ENCODE measurements at regions not wholly inside any gene's neighbourhood (a gene's known extent, or its start where the extent isn't known, plus 50 kb on each side); places are given as distances from the start of the nearest gene placed in this dataset.

- TF ChIP-seq ZFP3 (CRISPR knock-in tag; IDR thresholded peaks at IDR 0.05) (no peak), POU6F1 (CRISPR knock-in tag; IDR thresholded peaks at IDR 0.05; ENCODE audit: borderline replicate concordance, low read depth) (no peak), PPARA (CRISPR knock-in tag; IDR thresholded peaks at IDR 0.05; ENCODE audit: borderline replicate concordance) (no peak), ARNTL (CRISPR knock-in tag; IDR thresholded peaks at IDR 0.05; ENCODE audit: borderline replicate concordance, low read depth) (no peak), ZNF70 (CRISPR knock-in tag; IDR thresholded peaks at IDR 0.05) (no peak), ZNF8 (CRISPR knock-in tag; IDR thresholded peaks at IDR 0.05) (no peak), ZC3H10 (CRISPR knock-in tag; IDR thresholded peaks at IDR 0.05) (no peak), TOX (CRISPR knock-in tag; IDR thresholded peaks at IDR 0.05; ENCODE audit: borderline replicate concordance) (no peak), CSDC2 (CRISPR knock-in tag; IDR thresholded peaks at IDR 0.05) (no peak), CREB5 (CRISPR knock-in tag; IDR thresholded peaks at IDR 0.05; ENCODE audit: low read depth) (no peak), SNAI2 (CRISPR knock-in tag; IDR thresholded peaks at IDR 0.05) (no peak), BACH2 (CRISPR knock-in tag; IDR thresholded peaks at IDR 0.05; ENCODE audit: borderline replicate concordance) (no peak), ZFP30 (CRISPR knock-in tag; IDR thresholded peaks at IDR 0.05) (no peak)
- ATAC-seq = no peak
These were observed 345.9 kb upstream of the NUDT12 start for GRCh38 chr5:103908336-103909080.

- ATAC-seq = no peak
- TF ChIP-seq BACH2 (CRISPR knock-in tag; IDR thresholded peaks at IDR 0.05; ENCODE audit: borderline replicate concordance) (no peak), TSHZ2 (CRISPR knock-in tag; IDR thresholded peaks at IDR 0.05) (no peak), OSR1 (CRISPR knock-in tag; IDR thresholded peaks at IDR 0.05) (no peak), PATZ1 (CRISPR knock-in tag; IDR thresholded peaks at IDR 0.05; ENCODE audit: borderline replicate concordance) (no peak), CREB5 (CRISPR knock-in tag; IDR thresholded peaks at IDR 0.05; ENCODE audit: low read depth) (no peak), CSRNP3 (CRISPR knock-in tag; IDR thresholded peaks at IDR 0.05) (no peak), ESRRG (CRISPR knock-in tag; IDR thresholded peaks at IDR 0.05) (no peak), ZNF565 (CRISPR knock-in tag; conservative IDR thresholded peaks at IDR 0.05; ENCODE audit: low read depth) (no peak), PPARA (CRISPR knock-in tag; IDR thresholded peaks at IDR 0.05; ENCODE audit: borderline replicate concordance) (no peak), POU6F1 (CRISPR knock-in tag; IDR thresholded peaks at IDR 0.05; ENCODE audit: borderline replicate concordance, low read depth) (no peak), ZFP3 (CRISPR knock-in tag; IDR thresholded peaks at IDR 0.05) (no peak), ZNF70 (CRISPR knock-in tag; IDR thresholded peaks at IDR 0.05) (no peak), SNAI2 (CRISPR knock-in tag; IDR thresholded peaks at IDR 0.05) (no peak), TCF4 (CRISPR knock-in tag; IDR thresholded peaks at IDR 0.05; ENCODE audit: borderline replicate concordance) (no peak)
These were observed 344.4 kb upstream of the NUDT12 start for GRCh38 chr5:103907001-103907400.
